Kidney epithelial cell (primary cell): ENCODE measurements at regions not wholly inside any gene's neighbourhood (a gene's known extent, or its start where the extent isn't known, plus 50 kb on each side); places are given as distances from the start of the nearest gene placed in this dataset.

ENCODE experiments used
- DNase-seq: peaks from one replicate; pipeline ENCODE4 v3.0.0-alpha.2; 2010; ENCODE audit warnings: low read depth
- H3K27me3 ChIP-seq: 2 replicates; pipeline ENCODE4 v1.6.0; 2011; ENCODE audit warnings: low read length; ENCODE audit not compliant: control insufficient read depth, insufficient read depth
- H3K36me3 ChIP-seq: 2 replicates; pipeline ENCODE4 v1.5.1; 2011; ENCODE audit warnings: low read length; ENCODE audit not compliant: control insufficient read depth, insufficient read depth
- H3K4me3 ChIP-seq: 2 replicates; pipeline ENCODE4 v1.5.1; 2011; ENCODE audit warnings: low read depth, mild to moderate bottlenecking, control low read depth, low read length
- TF ChIP-seq, protein P1 (sequence below): IDR thresholded peaks from 2 replicates; pipeline ENCODE4 v1.5.1; 2011; ENCODE audit warnings: mild to moderate bottlenecking, moderate library complexity, low read length, control low read depth, inconsistent platforms; ENCODE audit not compliant: insufficient read depth, poor library complexity, severe bottlenecking

DNA sequence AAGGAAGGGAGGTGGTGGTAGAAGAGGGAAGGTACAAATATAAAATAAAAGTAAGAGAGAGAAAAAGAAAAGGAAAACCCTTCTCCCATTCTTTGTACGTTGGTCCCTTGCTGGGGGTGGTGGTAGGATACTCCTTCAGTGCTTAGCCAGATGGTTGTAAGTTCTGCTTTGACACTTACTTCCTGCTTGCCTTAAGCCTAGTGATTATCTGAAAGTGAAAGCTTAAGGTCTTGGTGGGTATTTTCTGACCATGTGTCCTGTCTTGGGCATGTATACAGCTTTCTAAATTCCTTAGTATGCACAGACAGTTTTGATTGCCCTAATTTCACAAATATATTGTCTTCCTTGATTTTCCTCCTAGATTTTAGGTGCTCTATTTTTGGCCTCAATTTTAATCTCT lies 314.8 kb downstream of the PCDH17 start:
- no peaks in the 10 kb centered on the region for H3K27me3 ChIP-seq
- H3K36me3 ChIP-seq = no peaks in the 10 kb centered on the region
- no peak overlapping the region for H3K4me3 ChIP-seq
- TF ChIP-seq, protein P1, sequence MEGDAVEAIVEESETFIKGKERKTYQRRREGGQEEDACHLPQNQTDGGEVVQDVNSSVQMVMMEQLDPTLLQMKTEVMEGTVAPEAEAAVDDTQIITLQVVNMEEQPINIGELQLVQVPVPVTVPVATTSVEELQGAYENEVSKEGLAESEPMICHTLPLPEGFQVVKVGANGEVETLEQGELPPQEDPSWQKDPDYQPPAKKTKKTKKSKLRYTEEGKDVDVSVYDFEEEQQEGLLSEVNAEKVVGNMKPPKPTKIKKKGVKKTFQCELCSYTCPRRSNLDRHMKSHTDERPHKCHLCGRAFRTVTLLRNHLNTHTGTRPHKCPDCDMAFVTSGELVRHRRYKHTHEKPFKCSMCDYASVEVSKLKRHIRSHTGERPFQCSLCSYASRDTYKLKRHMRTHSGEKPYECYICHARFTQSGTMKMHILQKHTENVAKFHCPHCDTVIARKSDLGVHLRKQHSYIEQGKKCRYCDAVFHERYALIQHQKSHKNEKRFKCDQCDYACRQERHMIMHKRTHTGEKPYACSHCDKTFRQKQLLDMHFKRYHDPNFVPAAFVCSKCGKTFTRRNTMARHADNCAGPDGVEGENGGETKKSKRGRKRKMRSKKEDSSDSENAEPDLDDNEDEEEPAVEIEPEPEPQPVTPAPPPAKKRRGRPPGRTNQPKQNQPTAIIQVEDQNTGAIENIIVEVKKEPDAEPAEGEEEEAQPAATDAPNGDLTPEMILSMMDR = no peak
- DNase-seq = no peak

DNA sequence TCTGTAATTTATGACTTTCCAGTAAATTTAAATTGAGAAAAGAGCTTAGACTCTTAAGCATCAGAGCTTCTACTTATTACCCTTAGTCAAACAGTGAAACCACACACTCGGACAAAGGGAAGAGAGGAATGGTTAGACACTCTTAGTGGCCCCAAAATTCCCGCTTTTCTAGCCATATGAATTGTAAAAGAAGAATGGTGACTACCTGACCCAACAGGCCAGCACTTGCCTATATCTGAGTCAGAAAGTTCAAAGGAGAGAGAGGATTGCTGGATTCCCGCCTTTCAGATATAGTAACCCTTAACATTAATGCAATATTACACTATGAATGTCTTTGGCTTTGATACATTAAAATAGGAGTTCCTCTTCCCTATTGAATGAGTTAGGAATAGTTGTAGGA lies 317.3 kb downstream of the PCDH17 start:
- no peak for DNase-seq
- Histone ChIP-seq H3K27me3 (no peaks in the 10 kb centered on the region), H3K36me3 (no peaks in the 10 kb centered on the region), H3K4me3 (no peak overlapping the region)
- TF ChIP-seq, protein P1 = no peak

DNA sequence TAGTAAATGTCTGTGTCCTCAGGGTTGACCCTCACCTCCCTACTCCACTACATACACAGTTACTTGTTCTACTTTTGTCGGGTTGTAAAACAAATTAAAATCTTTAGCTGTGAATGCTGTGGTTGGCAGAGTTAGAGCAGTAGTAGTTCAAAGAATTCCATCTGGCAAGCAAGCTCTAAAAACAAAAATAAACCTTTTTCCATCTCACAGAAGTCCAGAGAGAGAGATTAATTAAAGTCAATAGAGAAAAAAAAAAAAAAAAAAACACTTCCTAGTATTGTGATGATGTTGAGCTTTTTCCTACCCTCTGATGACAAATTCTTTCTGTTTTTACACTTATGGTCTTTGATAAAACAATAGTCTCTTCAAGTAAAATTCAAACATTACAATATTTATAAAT lies 338.4 kb downstream of the PCDH17 start:
- DNase-seq = no peak
- Histone ChIP-seq H3K36me3 (no peaks in the 10 kb centered on the region), H3K4me3 (no peak overlapping the region), H3K27me3 (no peaks in the 10 kb centered on the region)
- TF ChIP-seq, protein P1 = no peak

DNA sequence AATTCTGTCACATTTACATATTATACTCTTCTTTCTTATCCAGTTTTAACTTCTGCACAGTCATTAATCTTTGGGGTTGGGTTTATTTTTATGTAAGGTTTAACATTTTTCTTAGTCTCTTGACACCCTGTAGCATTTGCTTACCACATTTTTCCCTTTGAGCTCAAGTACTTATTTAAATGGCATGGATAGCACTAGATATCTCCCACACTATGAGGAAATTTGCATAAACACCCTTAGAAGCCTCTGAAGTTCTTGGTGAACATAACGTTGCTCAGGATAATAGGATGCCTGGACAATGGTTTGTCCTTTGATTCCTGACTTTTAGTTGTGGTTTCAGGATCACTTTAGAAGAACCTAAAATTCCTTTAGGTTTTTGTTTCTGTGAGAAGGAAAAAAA lies 338.9 kb downstream of the PCDH17 start:
- TF ChIP-seq, protein P1 = no peak
- H3K27me3 ChIP-seq = no peaks in the 10 kb centered on the region
- H3K4me3 ChIP-seq = no peak overlapping the region
- no peak for DNase-seq
- no peaks in the 10 kb centered on the region for H3K36me3 ChIP-seq

DNA sequence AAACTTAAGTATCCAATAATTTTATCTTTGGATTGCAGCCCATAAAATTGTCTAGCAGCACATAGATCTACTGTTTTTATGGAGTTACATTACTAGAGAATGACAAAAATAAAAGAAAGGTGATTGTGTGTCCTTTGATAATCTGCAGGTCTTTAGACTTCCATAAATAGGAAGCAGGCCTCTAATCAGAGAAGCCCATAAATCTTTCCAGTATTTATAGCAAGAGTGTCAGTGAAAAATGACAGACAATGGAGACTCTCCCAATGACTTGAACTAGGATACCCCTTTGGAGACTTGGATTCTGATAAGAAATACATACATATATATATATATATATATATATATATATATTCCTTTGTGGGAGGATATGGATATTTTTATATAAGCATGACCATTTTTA lies 351.2 kb downstream of the PCDH17 start:
- DNase-seq = no peak
- Histone ChIP-seq H3K36me3 (no peaks in the 10 kb centered on the region), H3K27me3 (no peaks in the 10 kb centered on the region), H3K4me3 (no peak overlapping the region)
- TF ChIP-seq, protein P1 = no peak

DNA sequence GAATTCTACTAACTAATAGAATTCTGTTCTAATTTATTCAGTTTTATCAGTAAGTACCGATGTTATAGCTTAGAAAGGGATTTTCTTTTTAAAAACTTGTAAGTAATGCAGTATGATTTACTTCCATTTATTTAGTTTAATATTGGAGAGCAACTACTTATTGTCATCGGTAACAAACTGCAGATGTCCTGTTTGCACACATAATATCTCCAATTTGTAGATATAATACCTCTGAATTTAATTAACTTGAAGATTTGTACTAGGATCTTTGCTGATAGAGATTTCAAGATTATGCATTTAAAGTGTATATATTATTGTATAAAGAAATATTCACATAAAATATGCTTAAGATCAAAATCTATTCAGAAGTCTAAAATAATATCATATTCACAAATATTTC lies 356.7 kb downstream of the PCDH17 start:
- TF ChIP-seq, protein P1 = no peak
- Histone ChIP-seq H3K27me3 (no peaks in the 10 kb centered on the region), H3K36me3 (no peaks in the 10 kb centered on the region), H3K4me3 (no peak overlapping the region)
- DNase-seq = no peak
